Astrocyte of the spinal cord (primary cell): ENCODE measurements at regions not wholly inside any gene's neighbourhood (a gene's known extent, or its start where the extent isn't known, plus 50 kb on each side); places are given as distances from the start of the nearest gene placed in this dataset.

Experiments used
- DNase-seq: peaks from one replicate; pipeline ENCODE4 v3.0.0; 2011; ENCODE audit warnings: low read depth, low spot score
- H3K4me3 ChIP-seq: 2 replicates; pipeline ENCODE4 v1.5.1; 2011; ENCODE audit warnings: low read depth, mild to moderate bottlenecking, low read length, moderate library complexity
- CTCF ChIP-seq: IDR thresholded peaks from 2 replicates; pipeline ENCODE4 v1.5.1; 2012; ENCODE audit warnings: low read depth, mild to moderate bottlenecking, low read length, inconsistent platforms
- in situ Hi-C: cut with HindIII; loops from 2 replicates; pipeline ENCODE4 v1.10.0; 2017; ENCODE audit warnings: low sequenced_read_pairs

DNA sequence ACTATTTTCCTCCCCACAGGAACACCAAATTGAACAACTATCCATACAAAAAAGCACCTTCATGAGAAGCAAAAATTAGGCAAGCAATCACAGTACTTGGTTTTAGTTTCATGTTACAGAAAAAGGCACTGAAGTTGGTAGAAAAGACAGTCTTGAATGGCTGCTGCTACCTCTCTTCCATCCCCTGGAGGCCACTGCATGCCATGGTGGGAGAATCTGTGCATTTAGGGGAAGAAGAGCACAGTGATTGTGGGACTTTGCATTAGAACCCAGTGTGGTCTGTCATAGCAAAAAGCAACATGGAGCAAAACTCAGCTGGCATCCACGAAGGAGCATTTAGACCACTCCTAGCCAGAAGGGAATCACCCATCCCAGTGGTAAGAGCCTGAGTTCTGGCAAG is 941.9 kb downstream of the PCDH18 start:
- in situ Hi-C loops: no loop called here
- no peak overlapping the region for H3K4me3 ChIP-seq
- no peak for DNase-seq
- TF ChIP-seq CTCF: no peak

DNA sequence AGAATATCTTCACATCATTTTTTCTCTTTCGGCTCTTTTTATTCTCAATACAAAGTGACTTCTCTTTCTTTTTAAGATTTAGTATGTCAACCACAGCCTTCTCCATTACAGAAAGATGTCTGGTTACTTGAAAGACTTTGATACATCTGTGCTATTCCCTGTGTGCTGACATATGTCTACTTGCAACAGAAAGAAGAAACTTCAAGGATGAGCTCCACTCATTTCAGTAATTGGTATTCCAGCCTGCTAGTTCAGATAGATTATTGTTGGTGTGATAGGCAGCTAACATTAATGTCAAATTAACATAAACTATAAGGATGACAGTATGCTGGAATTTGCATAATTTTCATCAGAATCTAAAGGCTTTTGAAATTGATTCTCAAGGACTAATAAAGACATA is 948.7 kb downstream of the PCDH18 start:
- in situ Hi-C loops: no loop called here
- TF ChIP-seq CTCF: no peak
- H3K4me3 ChIP-seq: no peak overlapping the region
- DNase-seq: no peak

DNA sequence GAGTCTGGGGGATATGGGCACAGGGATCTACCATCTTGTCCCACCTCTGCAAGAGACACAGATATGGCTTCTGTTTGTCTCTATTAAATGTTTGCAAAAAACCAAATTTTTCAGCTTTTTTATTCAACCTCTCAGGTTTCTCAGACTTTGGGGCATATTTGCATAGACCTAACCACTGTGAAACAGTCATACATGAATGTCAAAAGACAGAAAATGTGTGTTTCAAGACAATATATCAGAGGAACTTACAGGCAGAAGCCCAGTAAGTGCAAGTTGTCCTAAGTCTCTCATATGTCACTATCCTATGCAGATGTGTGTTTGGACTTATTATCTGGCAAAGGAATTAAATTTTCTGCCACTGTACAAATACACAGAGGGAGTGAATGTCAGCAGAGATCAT is 951.2 kb downstream of the PCDH18 start:
- H3K4me3 ChIP-seq: no peak overlapping the region
- in situ Hi-C loops: no loop called here
- TF ChIP-seq CTCF: no peak
- no peak for DNase-seq

- no peak for DNase-seq
- H3K4me3 ChIP-seq: no peak overlapping the region
- no peak for TF ChIP-seq CTCF
- in situ Hi-C loops: no loop called here
Observed at GRCh38 chr4:136575146-136575545, 957.1 kb downstream of the PCDH18 start.

GRCh38 chr4:136573460-136573859 is 958.8 kb downstream of the PCDH18 start:
- DNase-seq: no peak
- in situ Hi-C loops: no loop called here
- no peak overlapping the region for H3K4me3 ChIP-seq
- TF ChIP-seq CTCF: no peak

DNA sequence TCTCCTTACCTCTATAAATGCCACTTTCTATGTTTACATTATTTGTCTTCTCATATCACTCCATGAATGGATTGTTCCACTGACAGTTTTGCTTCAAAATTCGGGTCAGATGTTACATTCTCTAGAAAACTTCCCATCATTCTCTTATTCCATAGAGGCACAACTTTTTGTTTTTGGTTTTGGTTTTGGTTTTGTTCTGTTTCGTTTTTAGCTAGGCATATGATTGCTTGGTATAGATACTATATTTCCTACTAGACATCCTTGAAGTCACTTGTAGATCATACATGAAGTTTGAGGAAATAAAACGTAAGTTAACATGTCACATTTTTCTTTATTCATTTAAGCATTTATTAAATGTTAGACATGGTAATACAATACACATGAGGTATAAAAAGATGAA is 961.0 kb downstream of the PCDH18 start:
- in situ Hi-C loops: no loop called here
- no peak overlapping the region for H3K4me3 ChIP-seq
- DNase-seq: no peak
- TF ChIP-seq CTCF: no peak

- peak; percentile 46 for DNase-seq
- no peak overlapping the region for H3K4me3 ChIP-seq
- no peak for TF ChIP-seq CTCF
- in situ Hi-C loops: no loop called here
Observed at GRCh38 chr4:136562834-136563233, 969.5 kb downstream of the PCDH18 start.
